Neural cell (in vitro differentiated cells): ENCODE measurements at regions not wholly inside any gene's neighbourhood (a gene's known extent, or its start where the extent isn't known, plus 50 kb on each side); places are given as distances from the start of the nearest gene placed in this dataset.

Experiments used
- CTCF ChIP-seq: fragments of 450-650 bp; IDR thresholded peaks from 2 replicates; pipeline ENCODE4 v1.5.1; 2014; ENCODE audit warnings: antibody characterized with exemption, mild to moderate bottlenecking, moderate library complexity; ENCODE audit not compliant: poor library complexity, severe bottlenecking
- EP300 ChIP-seq: fragments of 450-650 bp; conservative IDR thresholded peaks from 2 replicates; pipeline ENCODE4 v1.6.1; 2014; ENCODE audit warnings: antibody characterized with exemption, mild to moderate bottlenecking, moderate library complexity; ENCODE audit not compliant: poor library complexity, severe bottlenecking
- EZH2 ChIP-seq: fragments of 200-600, 300-800 bp; shearing (Covaris generic), sonication (generic); IDR thresholded peaks from 2 replicates; pipeline ENCODE4 v1.6.1; 2014; ENCODE audit warnings: antibody characterized with exemption, low read length, borderline replicate concordance, mild to moderate bottlenecking; ENCODE audit not compliant: insufficient read depth, poor library complexity, severe bottlenecking
- POLR2AphosphoS5 ChIP-seq: IDR thresholded peaks from 2 replicates; pipeline ENCODE4 v1.6.1; 2012
- REST ChIP-seq: IDR thresholded peaks from 2 replicates; pipeline ENCODE4 v1.6.1; 2012; ENCODE audit warnings: borderline replicate concordance

- no peak for TF ChIP-seq POLR2AphosphoS5
- no peak for TF ChIP-seq CTCF
- no peak for TF ChIP-seq EZH2
- TF ChIP-seq EP300: no peak
- TF ChIP-seq REST: no peak
Measured at GRCh38 chr12:65533177-65533883, 254.8 kb downstream of the MSRB3 start.
